Fibroblast of the conjunctiva (primary cell): ENCODE measurements at regions not wholly inside any gene's neighbourhood (a gene's known extent, or its start where the extent isn't known, plus 50 kb on each side); places are given as distances from the start of the nearest gene placed in this dataset.
"Not testable (repeated sequence)": the region's sequence is repeated elsewhere in the genome, so short reads cannot be mapped to it uniquely, and the experiment has no call there.

ENCODE experiments used
- DNase-seq: peaks from one replicate; pipeline ENCODE4 v3.0.0-alpha.2; 2010; ENCODE audit warnings: low read depth

GRCh38 chr7:106713452-106713851, 52.5 kb upstream of the CCDC71L start:
- not testable (repeated sequence) for DNase-seq

DNA sequence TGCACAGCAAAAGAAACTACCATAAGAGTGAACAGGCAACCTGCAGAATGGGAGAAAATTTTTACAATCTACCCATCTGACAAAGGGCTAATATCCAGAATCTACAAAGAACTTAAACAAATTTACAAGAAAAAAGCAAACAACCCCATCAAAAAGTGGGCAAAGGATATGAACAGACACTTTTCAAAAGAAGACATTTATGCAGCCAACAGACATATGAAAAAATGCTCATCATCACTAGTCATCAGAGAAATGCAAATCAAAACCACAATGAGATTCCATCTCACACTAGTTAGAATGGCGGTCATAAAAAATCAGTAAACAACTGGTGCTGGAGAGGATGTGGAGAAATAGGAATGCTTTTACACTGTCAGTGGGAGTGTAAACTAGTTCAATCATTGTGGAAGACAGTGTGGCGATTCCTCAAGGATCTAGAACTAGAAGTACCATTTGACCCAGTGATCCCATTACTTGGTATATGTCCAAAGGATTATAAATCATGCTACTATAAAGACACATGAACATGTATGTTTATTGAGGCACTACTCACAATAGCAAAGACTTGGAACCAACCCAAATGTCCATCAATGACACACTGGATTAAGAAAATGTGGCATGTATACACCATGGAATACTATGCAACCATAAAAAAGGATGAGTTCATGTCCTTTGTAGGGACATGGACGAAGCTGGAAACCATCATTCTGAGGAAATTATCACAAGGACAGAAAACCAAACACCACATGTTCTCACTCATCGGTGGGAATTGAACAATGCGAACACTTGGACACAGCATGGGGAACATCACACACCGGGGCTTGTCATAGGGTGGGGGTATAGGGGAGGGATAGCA, 53.9 kb upstream of the CCDC71L start:
- not testable (repeated sequence) for DNase-seq

DNA sequence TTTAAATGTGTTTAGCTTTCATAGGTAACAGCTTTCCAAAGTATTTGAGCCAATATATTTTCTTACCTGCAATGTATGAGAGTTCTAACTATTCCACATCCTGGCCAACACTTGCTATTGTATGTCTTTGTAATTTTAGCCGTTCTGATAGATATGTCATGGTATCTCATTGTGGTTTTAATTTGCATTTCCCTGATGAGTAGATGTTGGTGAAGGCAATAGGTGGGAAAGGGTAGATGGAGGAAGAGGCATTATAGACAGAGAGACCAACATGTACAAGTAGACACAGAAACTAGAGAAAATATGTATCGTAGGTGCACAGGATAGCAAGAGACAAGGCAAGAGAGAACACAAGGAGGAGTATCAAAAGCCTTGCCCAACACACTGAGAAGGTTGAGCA, 54.8 kb upstream of the CCDC71L start:
- DNase-seq = no peak

- no peak for DNase-seq
These were observed 56.4 kb upstream of the CCDC71L start for GRCh38 chr7:106717254-106717954.

DNA sequence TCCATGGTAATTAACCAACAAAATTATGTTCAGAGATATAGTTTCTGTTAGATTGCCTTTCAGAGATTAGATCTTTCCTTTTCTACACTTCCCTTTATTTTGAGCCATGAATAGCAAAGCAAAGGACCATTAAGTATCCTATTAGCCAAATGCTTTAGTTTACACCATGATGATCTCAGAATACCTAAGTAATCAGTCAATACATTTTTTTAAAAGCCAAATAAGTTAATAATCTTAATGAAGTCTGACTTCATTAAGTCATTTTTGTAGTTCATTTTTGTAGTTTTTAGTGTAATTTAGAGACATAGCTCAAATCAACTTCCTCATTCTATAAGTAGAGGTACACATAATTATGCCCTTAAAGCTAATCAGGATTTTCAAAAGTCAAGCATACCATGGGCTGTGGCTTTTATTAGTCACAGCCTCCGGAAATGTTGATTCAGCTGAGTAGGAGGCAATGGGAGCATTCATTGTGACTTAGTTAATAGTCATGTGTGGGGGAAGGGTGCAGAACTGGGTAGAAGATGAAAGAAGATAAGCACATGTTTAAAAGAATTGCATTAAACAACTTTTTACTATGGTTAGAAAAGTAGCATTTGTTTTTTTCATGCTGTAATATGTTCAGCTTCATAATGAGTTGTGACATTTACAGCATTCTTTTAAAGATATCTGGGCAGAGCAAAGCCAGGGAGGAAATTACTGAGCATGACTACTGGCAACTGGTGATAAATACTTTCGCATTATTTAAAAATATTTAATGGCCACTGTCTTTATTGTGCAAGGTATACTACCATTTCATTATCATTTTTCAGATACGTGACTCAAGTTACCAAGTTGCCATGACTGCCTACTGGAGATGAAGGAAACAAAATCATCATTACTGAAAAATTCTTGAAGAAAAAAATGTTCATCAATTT, 57.3 kb upstream of the CCDC71L start:
- peak; percentile 76 for DNase-seq

- DNase-seq = no peak
These were observed 59.7 kb upstream of the CCDC71L start for GRCh38 chr7:106720641-106721040.

- DNase-seq = no peak
These were observed 61.1 kb upstream of the CCDC71L start for GRCh38 chr7:106721816-106722785.

GRCh38 chr7:106723398-106723797, 62.4 kb upstream of the CCDC71L start:
- DNase-seq = no peak

- DNase-seq = no peak
These were observed 68.9 kb upstream of the CCDC71L start for GRCh38 chr7:106729720-106730385.

DNA sequence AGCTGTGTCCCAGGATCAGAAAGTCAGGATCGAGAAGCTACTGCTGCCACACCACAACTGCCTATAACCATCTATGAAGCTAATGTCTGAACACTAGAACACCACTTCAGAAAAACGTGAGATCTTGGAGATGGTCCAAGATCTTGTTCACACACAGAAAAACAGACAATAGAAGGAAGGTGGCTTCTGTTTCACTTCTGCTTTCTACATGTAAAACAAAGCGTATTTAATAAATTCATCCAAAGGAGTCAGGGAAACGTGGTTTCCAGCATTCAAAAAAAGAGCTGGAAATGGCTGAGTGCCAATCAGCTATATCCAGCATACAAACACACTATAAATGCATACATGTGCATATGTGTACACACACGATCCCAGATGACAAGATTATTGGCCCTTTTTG, 70.2 kb upstream of the CCDC71L start:
- DNase-seq = no peak

GRCh38 chr7:106731646-106732444, 70.9 kb upstream of the CCDC71L start:
- DNase-seq = no peak

GRCh38 chr7:106735637-106736036, 74.7 kb upstream of the CCDC71L start:
- no peak for DNase-seq

DNA sequence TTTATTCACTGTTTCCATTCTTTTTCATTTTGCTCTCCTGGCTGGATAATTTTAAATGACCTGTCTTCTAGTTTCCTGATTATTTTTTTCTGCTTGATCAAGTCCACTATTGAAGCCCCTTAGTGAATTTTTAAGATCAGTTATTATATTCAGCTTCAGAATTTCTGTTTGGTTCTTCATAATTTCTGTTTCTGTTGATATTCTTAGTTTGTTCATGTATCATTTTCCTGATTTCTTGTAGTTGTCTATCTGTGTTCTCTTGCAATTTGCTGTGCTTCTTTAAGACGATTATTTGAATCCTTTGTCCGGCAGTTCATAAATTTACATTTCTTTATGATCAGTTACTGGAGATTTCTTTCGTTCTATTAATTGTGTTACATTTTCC, 75.2 kb upstream of the CCDC71L start:
- DNase-seq = no peak

DNA sequence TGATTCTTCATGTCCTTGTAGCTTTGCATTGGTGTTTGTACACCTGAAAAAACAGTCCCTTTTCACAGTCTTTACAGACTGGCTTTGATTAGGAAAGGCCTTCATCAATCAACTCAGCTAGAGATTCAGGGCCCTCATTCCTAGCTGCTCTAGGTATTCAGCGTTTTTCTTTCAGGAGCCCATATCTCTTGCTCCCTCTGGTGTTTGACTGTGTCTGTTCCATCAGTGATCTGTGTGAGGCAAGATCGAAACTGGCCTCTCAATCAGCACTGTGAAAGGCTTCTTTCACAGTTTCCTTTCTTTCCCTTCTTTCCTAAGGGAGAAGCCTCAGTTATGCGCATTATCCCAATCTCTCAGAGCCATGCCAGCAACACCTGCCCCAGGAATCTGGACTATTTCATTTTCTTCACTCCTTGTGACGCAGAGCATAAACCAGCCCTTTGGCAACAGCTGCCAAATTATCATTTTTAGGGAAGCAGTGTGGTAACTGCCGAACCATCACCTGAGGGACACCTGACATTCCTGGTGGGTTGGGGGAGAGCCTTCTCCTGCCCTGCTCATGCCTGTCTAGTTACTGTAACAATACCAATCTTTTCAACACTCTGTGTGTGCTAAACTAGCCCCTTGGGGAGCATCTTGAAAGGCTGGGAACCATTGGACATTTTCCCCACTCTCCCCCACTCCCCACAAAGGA, 75.7 kb upstream of the CCDC71L start:
- DNase-seq = peak; percentile 70

- DNase-seq = peak; percentile 35
These were observed 76.2 kb upstream of the CCDC71L start for GRCh38 chr7:106737202-106737562.

- DNase-seq = no peak
These were observed 79.8 kb upstream of the CCDC71L start for GRCh38 chr7:106740806-106741205.

GRCh38 chr7:106744563-106745091, 83.7 kb upstream of the CCDC71L start:
- DNase-seq = no peak

- DNase-seq = not testable (repeated sequence)
These were observed 86.3 kb upstream of the CCDC71L start for GRCh38 chr7:106747301-106747700.

- DNase-seq = no peak
These were observed 86.8 kb upstream of the CCDC71L start for GRCh38 chr7:106747804-106748203.
